Spleen (tissue), 11 donors: ENCODE measurements at regions not wholly inside any gene's neighbourhood (a gene's known extent, or its start where the extent isn't known, plus 50 kb on each side); places are given as distances from the start of the nearest gene placed in this dataset.

Source experiments
- DNase-seq: peaks from one replicate; pipeline ENCODE4 v3.0.0-alpha.2; 2020
- H3K27ac ChIP-seq, 8 donors: fragments of 200-600 bp; sonication (generic) in 7 of 8; 1 replicate in 4 of 8; 2 replicates in 4 of 8; pipeline versions ENCODE4 v1.5.0 to v1.8.0; 2016 to 2021; ENCODE audit warnings: inconsistent platforms in 4 of 8, mild to moderate bottlenecking in 4 of 8, moderate library complexity in 1 of 8
- H3K27me3 ChIP-seq, 7 donors: fragments of 200-600 bp; sonication (generic) in 6 of 7; replicated peaks in 1 of 7; 1 replicate in 4 of 7; 2 replicates in 3 of 7; pipeline versions ENCODE4 v1.5.0 to v1.8.0; 2016 to 2021; ENCODE audit warnings: inconsistent platforms in 3 of 7, mild to moderate bottlenecking in 1 of 7
- H3K36me3 ChIP-seq, 6 donors: fragments of 200-600 bp; sonication (generic) in 5 of 6; 1 replicate in 4 of 6; 2 replicates in 2 of 6; pipeline versions ENCODE4 v1.5.0 to v1.8.0; 2016 to 2021; ENCODE audit warnings: inconsistent platforms in 2 of 6
- H3K4me1 ChIP-seq, 6 donors: fragments of 200-600 bp; sonication (generic) in 5 of 6; 1 replicate in 3 of 6; 2 replicates in 3 of 6; pipeline versions ENCODE4 v1.5.0 to v1.8.0; 2016 to 2021; ENCODE audit warnings: inconsistent platforms in 3 of 6
- H3K4me3 ChIP-seq, 8 donors: fragments of 200-600 bp; sonication (generic) in 7 of 8; 1 replicate in 4 of 8; 2 replicates in 4 of 8; pipeline versions ENCODE4 v1.5.0 to v1.8.0; 2016 to 2021; ENCODE audit warnings: inconsistent platforms in 4 of 8, mild to moderate bottlenecking in 4 of 8, moderate library complexity in 2 of 8
- H3K9me3 ChIP-seq, 8 donors: fragments of 200-600 bp; sonication (generic) in 7 of 8; 1 replicate in 4 of 8; 2 replicates in 4 of 8; pipeline versions ENCODE4 v1.5.0 to v1.8.0; 2016 to 2021; ENCODE audit warnings: inconsistent platforms in 4 of 8
- POLR2A ChIP-seq, 3 donors: fragments of 450-650 bp; IDR thresholded peaks; one replicate each; pipeline ENCODE4 v1.5.1; 2017; ENCODE audit warnings: antibody characterized with exemption in 3 of 3, mild to moderate bottlenecking in 1 of 3
- POLR2AphosphoS5 ChIP-seq, 3 donors: sonication (generic); formaldehyde crosslinking; IDR thresholded peaks; one replicate each; pipeline ENCODE4 v1.5.1; 2017; ENCODE audit warnings: antibody characterized with exemption in 3 of 3
- WGBS, 5 donors: extraction: QIAGEN DNeasy Blood & Tissue Kit in 3 of 5; methylation state at CpG; one replicate each; pipeline versions ENCODE4 v1.1.5 to v1.1.7; 2013 to 2018; 5-methylcytosine and 5-hydroxymethylcytosine counted together
- intact Hi-C: fragments of 100-400 bp; cut with DNase I; formaldehyde crosslinking; loops from one replicate; pipeline ENCODE4 v1.15.0; 2023; ENCODE audit warnings: low total_unique reads
- TF ChIP-seq, protein P1 (sequence below), 11 experiments: fragments of 200-600 bp in 7 of 11; fragments of 450-650 bp in 4 of 11; sonication (generic) in 4 of 11; IDR thresholded peaks in 8 of 11; conservative IDR thresholded peaks in 3 of 11; 1 replicate in 7 of 11; 2 replicates in 4 of 11; pipeline versions ENCODE4 v1.4.0 to v1.8.0; 2016 to 2021; ENCODE audit warnings: antibody characterized with exemption in 11 of 11, inconsistent platforms in 4 of 11, mild to moderate bottlenecking in 1 of 11
- donor health status: healthy with polysubstance abuse.
- donor health status: DM: no; HTN: no; CAD: no; lungs with moderate emphysema.
- donor health status: DM: no; HTN: no; CAD: no.
- donor health status: Bipolar disorder and iron deficiency.
- donor health status: healthy.
- donor health status: DM: no; HTN: no; CAD: no.
- donor health status: DM: yes; HTN: yes; CAD: no.

DNA sequence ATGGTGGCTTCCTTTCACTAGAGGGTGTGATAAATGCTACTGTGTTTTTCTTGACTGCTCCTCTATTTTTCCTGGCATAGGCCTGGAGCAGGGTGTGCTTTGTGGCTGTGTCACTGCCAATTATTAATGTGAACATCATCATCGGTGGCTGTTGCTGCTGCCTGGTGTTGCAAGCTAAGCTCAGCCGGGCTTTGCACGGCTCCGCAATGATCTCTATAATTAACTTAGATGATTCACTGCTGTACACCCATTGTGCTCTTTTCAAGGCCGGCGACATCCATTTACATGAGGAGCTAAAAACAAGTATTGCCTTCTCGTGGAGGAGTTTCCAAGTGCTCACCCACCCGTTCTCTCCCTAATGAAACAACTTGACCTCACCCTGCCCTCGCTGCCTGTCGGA, 160.1 kb upstream of the IRX3 start:
- Histone ChIP-seq H3K27me3 (peaks cover 0 to 24% (median 0%) of the 10 kb centered on the region in 7 donors), H3K4me1 (no peaks in the 10 kb centered on the region), H3K36me3 (no peaks in the 10 kb centered on the region), H3K4me3 (no peak overlapping the region), H3K9me3 (no peaks in the 10 kb centered on the region), H3K27ac (no peak overlapping the region)
- no peak for DNase-seq
- WGBS, 5 donors = 58 to 65% (median 62%) methylated on average over 10 of the region's 10 CpGs
- no peak for TF ChIP-seq POLR2AphosphoS5 (IDR thresholded peaks at IDR 0.05)
- TF ChIP-seq, protein P1, sequence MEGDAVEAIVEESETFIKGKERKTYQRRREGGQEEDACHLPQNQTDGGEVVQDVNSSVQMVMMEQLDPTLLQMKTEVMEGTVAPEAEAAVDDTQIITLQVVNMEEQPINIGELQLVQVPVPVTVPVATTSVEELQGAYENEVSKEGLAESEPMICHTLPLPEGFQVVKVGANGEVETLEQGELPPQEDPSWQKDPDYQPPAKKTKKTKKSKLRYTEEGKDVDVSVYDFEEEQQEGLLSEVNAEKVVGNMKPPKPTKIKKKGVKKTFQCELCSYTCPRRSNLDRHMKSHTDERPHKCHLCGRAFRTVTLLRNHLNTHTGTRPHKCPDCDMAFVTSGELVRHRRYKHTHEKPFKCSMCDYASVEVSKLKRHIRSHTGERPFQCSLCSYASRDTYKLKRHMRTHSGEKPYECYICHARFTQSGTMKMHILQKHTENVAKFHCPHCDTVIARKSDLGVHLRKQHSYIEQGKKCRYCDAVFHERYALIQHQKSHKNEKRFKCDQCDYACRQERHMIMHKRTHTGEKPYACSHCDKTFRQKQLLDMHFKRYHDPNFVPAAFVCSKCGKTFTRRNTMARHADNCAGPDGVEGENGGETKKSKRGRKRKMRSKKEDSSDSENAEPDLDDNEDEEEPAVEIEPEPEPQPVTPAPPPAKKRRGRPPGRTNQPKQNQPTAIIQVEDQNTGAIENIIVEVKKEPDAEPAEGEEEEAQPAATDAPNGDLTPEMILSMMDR (IDR thresholded peaks at IDR 0.05 in 8 of 11, conservative IDR thresholded peaks at IDR 0.05 in 3 of 11) = no peak
- TF ChIP-seq POLR2A (IDR thresholded peaks at IDR 0.05) = no peak
- intact Hi-C loops = no loop called here

GRCh38 chr16:54444851-54445458, 158.4 kb upstream of the IRX3 start:
- intact Hi-C loops = no loop called here
- WGBS, 5 donors = 6 to 29% (median 20%) methylated on average over 1 of the region's 1 CpG
- TF ChIP-seq POLR2AphosphoS5 (IDR thresholded peaks at IDR 0.05) = no peak
- DNase-seq = no peak
- Histone ChIP-seq H3K9me3 (no peaks in the 10 kb centered on the region), H3K4me1 (no peaks in the 10 kb centered on the region), H3K27me3 (peaks cover 0 to 21% (median 0%) of the 10 kb centered on the region in 7 donors), H3K27ac (no peak overlapping the region), H3K36me3 (no peaks in the 10 kb centered on the region), H3K4me3 (no peak overlapping the region)

GRCh38 chr16:54443839-54444238, 157.3 kb upstream of the IRX3 start:
- no peaks in the 10 kb centered on the region for H3K9me3 ChIP-seq
- H3K27me3 ChIP-seq = peaks cover 0 to 15% (median 0%) of the 10 kb centered on the region in 7 donors
- intact Hi-C loops = no loop called here
- no peak for DNase-seq
- TF ChIP-seq, protein P1 (IDR thresholded peaks at IDR 0.05 in 8 of 11, conservative IDR thresholded peaks at IDR 0.05 in 3 of 11) = no peak
- no peak for TF ChIP-seq POLR2A (IDR thresholded peaks at IDR 0.05)
- TF ChIP-seq POLR2AphosphoS5 (IDR thresholded peaks at IDR 0.05) = no peak
- WGBS, 5 donors = 82 to 100% (median 89%) methylated on average over 1 of the region's 1 CpG
- H3K4me1 ChIP-seq = no peaks in the 10 kb centered on the region
- H3K4me3 ChIP-seq = no peak overlapping the region
- H3K27ac ChIP-seq = no peak overlapping the region
- no peaks in the 10 kb centered on the region for H3K36me3 ChIP-seq

DNA sequence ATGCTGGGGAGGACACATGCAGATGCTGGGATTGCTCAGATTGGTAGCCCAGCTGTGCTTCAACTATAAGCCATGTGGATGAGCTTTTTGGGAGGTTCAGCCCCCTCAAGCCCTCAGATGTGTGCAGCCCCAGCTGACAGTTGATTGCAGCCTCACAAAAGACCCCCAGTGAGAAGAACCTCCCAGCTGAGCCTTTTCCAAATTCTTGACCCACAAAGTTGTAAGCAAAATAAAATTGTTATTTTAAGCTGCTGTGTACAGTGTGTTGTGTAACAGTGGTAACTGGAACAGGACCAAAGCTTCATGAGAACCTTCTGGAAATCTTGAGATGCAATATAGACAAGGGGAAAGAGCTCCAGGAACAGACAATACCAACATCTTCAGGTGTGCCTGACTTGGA, 156.8 kb upstream of the IRX3 start:
- no peak overlapping the region for H3K27ac ChIP-seq
- intact Hi-C loops = no loop called here
- no peak for TF ChIP-seq POLR2A (IDR thresholded peaks at IDR 0.05)
- TF ChIP-seq, protein P1 (IDR thresholded peaks at IDR 0.05 in 8 of 11, conservative IDR thresholded peaks at IDR 0.05 in 3 of 11) = no peak
- no peak for TF ChIP-seq POLR2AphosphoS5 (IDR thresholded peaks at IDR 0.05)
- H3K4me3 ChIP-seq = no peak overlapping the region
- DNase-seq = no peak
- no peaks in the 10 kb centered on the region for H3K9me3 ChIP-seq
- no peaks in the 10 kb centered on the region for H3K36me3 ChIP-seq
- H3K27me3 ChIP-seq = peaks cover 0 to 11% (median 0%) of the 10 kb centered on the region in 7 donors
- no peaks in the 10 kb centered on the region for H3K4me1 ChIP-seq

DNA sequence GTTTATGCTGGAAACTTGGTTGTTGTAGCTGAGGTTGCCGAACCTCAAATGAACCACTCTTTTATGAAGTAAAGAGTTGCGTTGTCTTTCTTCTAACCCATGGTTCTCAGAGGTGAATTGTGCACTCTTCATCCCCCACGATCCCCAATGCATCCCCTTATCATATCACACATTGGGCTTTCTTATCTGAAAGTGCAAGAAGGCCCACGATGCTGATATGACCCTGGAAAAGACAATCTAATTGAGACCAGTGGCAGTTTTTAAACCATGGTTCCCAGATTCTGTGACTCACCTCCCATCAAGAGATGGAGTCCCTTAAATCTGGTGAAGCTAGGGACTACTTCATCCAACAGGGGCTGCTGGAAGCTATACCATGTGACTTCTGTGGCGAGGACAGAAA, 156.3 kb upstream of the IRX3 start:
- intact Hi-C loops = no loop called here
- WGBS, 5 donors = 72 to 92% (median 87%) methylated on average over 5 of the region's 5 CpGs
- no peak for DNase-seq
- Histone ChIP-seq H3K27ac (no peak overlapping the region), H3K4me3 (no peak overlapping the region), H3K27me3 (peaks cover 0 to 10% (median 0%) of the 10 kb centered on the region in 7 donors), H3K4me1 (no peaks in the 10 kb centered on the region), H3K36me3 (no peaks in the 10 kb centered on the region), H3K9me3 (no peaks in the 10 kb centered on the region)
- TF ChIP-seq POLR2A (IDR thresholded peaks at IDR 0.05) (no peak), POLR2AphosphoS5 (IDR thresholded peaks at IDR 0.05) (no peak)
- TF ChIP-seq, protein P1 (IDR thresholded peaks at IDR 0.05 in 8 of 11, conservative IDR thresholded peaks at IDR 0.05 in 3 of 11) = no peak
